ENCODE measurements at regions not wholly inside any gene's neighbourhood (a gene's known extent, or its start where the extent isn't known, plus 50 kb on each side); places are given as distances from the start of the nearest gene placed in this dataset.

- no peak for TF ChIP-seq CTCF (IDR thresholded peaks at IDR 0.05)
- no peak for TF ChIP-seq RNF2 (IDR thresholded peaks at IDR 0.05; ENCODE audit: borderline replicate concordance, low read depth)
- TF ChIP-seq MAFK (IDR thresholded peaks at IDR 0.05; ENCODE audit: partially characterized antibody), result no peak
- no peak for TF ChIP-seq FOSB (CRISPR knock-in tag; IDR thresholded peaks at IDR 0.05)
- TF ChIP-seq MAX (IDR thresholded peaks at IDR 0.05), result no peak
- TF ChIP-seq SMC3 (IDR thresholded peaks at IDR 0.05), result no peak
- no peak for TF ChIP-seq MYC (IDR thresholded peaks at IDR 0.05; ENCODE audit: borderline replicate concordance, low read length)
- no peak for TF ChIP-seq E2F6 (IDR thresholded peaks at IDR 0.05; ENCODE audit: borderline replicate concordance, low read depth)
- TF ChIP-seq USF2 (IDR thresholded peaks at IDR 0.05), result no peak
- no peak for TF ChIP-seq REST (IDR thresholded peaks at IDR 0.05)
- no peak for TF ChIP-seq EP300 (IDR thresholded peaks at IDR 0.05)
Observed at GRCh38 chr3:194869482-194870169, 183.9 kb downstream of the FAM43A start.

All from A549 (cell line).